ENCODE measurements at regions not wholly inside any gene's neighbourhood (a gene's known extent, or its start where the extent isn't known, plus 50 kb on each side); places are given as distances from the start of the nearest gene placed in this dataset.

DNA sequence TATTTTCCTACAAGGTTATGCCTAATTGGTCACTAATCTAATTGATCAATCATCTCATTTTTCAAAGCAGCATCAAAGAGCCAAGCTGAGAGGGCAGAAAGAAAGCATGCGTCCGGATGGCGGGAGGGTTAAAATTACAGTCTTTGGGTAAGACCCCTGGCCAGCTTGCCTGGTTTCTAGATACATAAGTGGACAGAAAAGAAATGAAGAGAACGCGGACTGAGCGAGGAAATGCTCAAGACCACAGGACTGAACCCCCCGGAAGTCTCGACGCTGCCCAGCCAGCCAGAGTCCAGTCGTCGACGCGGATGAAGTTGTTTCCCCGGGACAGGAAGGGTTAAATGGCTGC, 297.2 kb downstream of the OMA1 start:
- TF ChIP-seq, protein P1, sequence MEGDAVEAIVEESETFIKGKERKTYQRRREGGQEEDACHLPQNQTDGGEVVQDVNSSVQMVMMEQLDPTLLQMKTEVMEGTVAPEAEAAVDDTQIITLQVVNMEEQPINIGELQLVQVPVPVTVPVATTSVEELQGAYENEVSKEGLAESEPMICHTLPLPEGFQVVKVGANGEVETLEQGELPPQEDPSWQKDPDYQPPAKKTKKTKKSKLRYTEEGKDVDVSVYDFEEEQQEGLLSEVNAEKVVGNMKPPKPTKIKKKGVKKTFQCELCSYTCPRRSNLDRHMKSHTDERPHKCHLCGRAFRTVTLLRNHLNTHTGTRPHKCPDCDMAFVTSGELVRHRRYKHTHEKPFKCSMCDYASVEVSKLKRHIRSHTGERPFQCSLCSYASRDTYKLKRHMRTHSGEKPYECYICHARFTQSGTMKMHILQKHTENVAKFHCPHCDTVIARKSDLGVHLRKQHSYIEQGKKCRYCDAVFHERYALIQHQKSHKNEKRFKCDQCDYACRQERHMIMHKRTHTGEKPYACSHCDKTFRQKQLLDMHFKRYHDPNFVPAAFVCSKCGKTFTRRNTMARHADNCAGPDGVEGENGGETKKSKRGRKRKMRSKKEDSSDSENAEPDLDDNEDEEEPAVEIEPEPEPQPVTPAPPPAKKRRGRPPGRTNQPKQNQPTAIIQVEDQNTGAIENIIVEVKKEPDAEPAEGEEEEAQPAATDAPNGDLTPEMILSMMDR (IDR thresholded peaks at IDR 0.05; ENCODE audit: borderline replicate concordance, extremely low read depth, low read length, poor library complexity, severe bottlenecking), result no peak
- TF ChIP-seq EZH2 (IDR thresholded peaks at IDR 0.05; ENCODE audit: borderline replicate concordance, low read depth, low read length, severe bottlenecking), result no peak

Data from DND-41 (cell line).